GM06990 (cell line): ENCODE measurements at regions not wholly inside any gene's neighbourhood (a gene's known extent, or its start where the extent isn't known, plus 50 kb on each side); places are given as distances from the start of the nearest gene placed in this dataset.

Experiments used
- DNase-seq: peaks from one replicate; pipeline ENCODE4 v3.0.0-alpha.2; 2011; ENCODE audit not compliant: insufficient read length; ENCODE audit errors: extremely low read depth
- H3K27me3 ChIP-seq: replicated peaks from 2 replicates; pipeline ENCODE4 v1.6.0; 2011; ENCODE audit warnings: low read length; ENCODE audit not compliant: control insufficient read depth, insufficient read depth
- H3K36me3 ChIP-seq: 2 replicates; pipeline ENCODE4 v1.5.1; 2011; ENCODE audit warnings: low read length; ENCODE audit not compliant: control insufficient read depth, insufficient read depth
- H3K4me3 ChIP-seq: replicated peaks from 2 replicates; pipeline ENCODE4 v1.5.1; 2011; ENCODE audit warnings: low read depth, mild to moderate bottlenecking, control low read depth, low read length
- CTCF ChIP-seq: IDR thresholded peaks from 2 replicates; pipeline ENCODE4 v1.5.1; 2011; ENCODE audit warnings: low read length, control low read depth, mild to moderate bottlenecking, inconsistent platforms; ENCODE audit not compliant: insufficient read depth, poor library complexity, severe bottlenecking

GRCh38 chr1:227374846-227375245 lies 56.6 kb upstream of the CDC42BPA start:
- DNase-seq, result no peak
- no peak for TF ChIP-seq CTCF
- Histone ChIP-seq H3K27me3 (no peaks in the 10 kb centered on the region), H3K36me3 (no peaks in the 10 kb centered on the region), H3K4me3 (no peak overlapping the region)

GRCh38 chr1:227372726-227373130 lies 54.4 kb upstream of the CDC42BPA start:
- Histone ChIP-seq H3K36me3 (no peaks in the 10 kb centered on the region), H3K27me3 (no peaks in the 10 kb centered on the region), H3K4me3 (no peak overlapping the region)
- DNase-seq, result no peak
- no peak for TF ChIP-seq CTCF

- DNase-seq, result no peak
- no peak for TF ChIP-seq CTCF
- no peaks in the 10 kb centered on the region for H3K36me3 ChIP-seq
- H3K4me3 ChIP-seq, result no peak overlapping the region
- no peaks in the 10 kb centered on the region for H3K27me3 ChIP-seq
These were observed 52.4 kb upstream of the CDC42BPA start for GRCh38 chr1:227370533-227371254.

- TF ChIP-seq CTCF, result no peak
- no peak overlapping the region for H3K4me3 ChIP-seq
- H3K36me3 ChIP-seq, result no peaks in the 10 kb centered on the region
- DNase-seq, result no peak
- no peaks in the 10 kb centered on the region for H3K27me3 ChIP-seq
These were observed 50.9 kb upstream of the CDC42BPA start for GRCh38 chr1:227369102-227369760.
